ENCODE measurements at regions not wholly inside any gene's neighbourhood (a gene's known extent, or its start where the extent isn't known, plus 50 kb on each side); places are given as distances from the start of the nearest gene placed in this dataset.
A peak's percentile ranks its signal among the peaks of the same experiment; 100 is the strongest.

DNA sequence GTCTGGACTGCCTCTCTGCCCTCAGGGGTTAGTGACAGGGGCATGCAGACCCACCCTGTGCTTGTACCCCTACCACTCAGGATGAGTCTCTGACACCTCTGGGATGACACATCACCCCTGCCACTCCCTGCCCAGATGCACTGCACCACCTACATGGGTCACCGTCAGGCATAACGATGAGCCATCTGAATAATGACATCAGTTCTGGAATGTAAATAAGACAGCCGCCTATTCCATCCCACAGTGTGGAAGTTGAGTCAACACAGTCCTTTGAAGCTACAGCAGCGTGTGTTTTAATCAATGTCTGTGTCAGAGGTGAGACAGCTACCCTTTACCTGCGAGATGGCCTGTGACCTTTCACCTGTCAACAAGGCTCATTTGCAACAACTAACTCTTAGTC is 268.7 kb upstream of the ARRDC4 start:
- DNase-seq (ENCODE audit: low read depth) = no peak

- no peak for DNase-seq (ENCODE audit: low read depth)
Measured at GRCh38 chr15:97692301-97693015, 268.0 kb upstream of the ARRDC4 start.

DNA sequence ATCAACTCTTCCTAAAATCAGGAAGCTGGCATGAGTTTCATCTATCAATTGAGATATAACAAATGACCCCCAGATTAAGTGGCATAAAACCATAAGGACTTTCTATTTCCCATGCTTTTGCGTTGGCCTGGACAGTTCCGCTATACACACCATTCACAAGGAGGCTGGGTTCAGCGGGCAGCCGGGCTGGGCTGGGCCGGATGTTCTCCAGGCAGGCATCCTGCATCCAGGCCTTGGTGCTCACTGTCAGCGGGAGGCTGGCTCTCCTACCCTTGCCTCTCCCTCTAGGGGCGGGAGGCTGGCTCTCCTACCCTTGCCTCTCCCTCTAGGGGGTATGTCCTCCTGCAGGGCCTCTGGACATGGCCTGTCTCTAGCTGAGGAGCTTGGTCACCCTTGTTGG is 266.0 kb upstream of the ARRDC4 start:
- no peak for DNase-seq (ENCODE audit: low read depth)

- DNase-seq (ENCODE audit: low read depth) = no peak
Measured at GRCh38 chr15:97703400-97703799, 257.1 kb upstream of the ARRDC4 start.

- DNase-seq (ENCODE audit: low read depth) = no peak
Measured at GRCh38 chr15:97706059-97706458, 254.4 kb upstream of the ARRDC4 start.

- no peak for DNase-seq (ENCODE audit: low read depth)
Measured at GRCh38 chr15:97708252-97708651, 252.3 kb upstream of the ARRDC4 start.

DNA sequence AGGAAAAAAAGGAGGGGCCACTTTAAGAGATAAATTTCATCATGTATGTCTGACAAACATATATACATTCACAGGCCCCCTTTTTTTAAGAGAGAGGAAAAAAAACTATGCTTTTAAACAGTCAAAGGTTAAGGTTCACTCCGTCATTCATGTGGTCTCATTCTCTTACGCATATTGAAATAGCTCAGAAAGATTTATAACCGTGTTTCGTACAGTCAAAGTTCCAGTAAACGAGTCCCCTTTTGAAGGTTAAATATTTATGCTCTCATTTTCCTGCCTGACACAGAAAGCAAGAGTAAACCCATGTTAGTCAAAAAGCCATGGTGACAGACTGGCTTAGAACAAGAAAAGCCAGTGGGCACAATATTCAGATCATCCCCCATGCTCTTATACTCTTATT is 248.0 kb upstream of the ARRDC4 start:
- DNase-seq (ENCODE audit: low read depth) = no peak

GRCh38 chr15:97717806-97718205 is 242.7 kb upstream of the ARRDC4 start:
- no peak for DNase-seq (ENCODE audit: low read depth)

DNA sequence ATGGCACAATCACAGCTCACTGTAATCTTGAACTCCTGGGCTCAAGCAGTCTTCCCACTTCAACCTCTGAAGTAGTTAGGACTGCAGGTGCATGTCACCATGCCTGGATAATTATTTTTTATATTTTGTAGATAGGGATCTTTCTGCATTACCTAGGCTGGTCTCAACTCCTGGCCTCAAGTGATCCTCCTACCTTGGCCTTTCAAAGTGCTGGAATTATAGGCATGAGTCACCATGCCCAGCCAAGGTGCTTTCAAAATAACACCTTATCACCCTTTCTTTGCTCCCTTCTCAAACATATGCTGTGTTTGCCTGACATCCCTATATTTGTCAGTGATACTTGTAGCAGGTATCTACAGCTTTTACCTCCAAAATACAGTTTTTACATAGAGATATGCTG is 242.0 kb upstream of the ARRDC4 start:
- no peak for DNase-seq (ENCODE audit: low read depth)

DNA sequence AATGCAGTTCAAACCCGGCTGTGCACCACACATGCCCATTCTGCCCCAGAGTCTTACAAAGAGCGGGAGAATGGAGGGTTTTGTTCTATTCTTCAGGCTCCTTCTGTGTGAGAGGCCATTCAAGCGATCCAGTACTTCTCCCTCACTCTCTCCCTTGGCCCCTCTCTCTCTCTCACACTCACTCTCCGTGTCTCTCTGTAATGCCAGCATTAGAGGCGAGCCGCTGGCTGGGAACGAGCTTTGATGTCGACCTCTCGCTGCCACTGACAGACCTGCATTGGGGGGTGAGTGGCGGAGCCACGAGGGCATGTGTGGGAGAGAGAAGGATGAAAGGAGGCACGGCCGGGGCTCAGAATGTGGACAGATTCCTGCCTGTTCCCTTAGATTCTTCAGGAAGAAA is 231.7 kb upstream of the ARRDC4 start:
- DNase-seq (ENCODE audit: low read depth) = no peak

DNA sequence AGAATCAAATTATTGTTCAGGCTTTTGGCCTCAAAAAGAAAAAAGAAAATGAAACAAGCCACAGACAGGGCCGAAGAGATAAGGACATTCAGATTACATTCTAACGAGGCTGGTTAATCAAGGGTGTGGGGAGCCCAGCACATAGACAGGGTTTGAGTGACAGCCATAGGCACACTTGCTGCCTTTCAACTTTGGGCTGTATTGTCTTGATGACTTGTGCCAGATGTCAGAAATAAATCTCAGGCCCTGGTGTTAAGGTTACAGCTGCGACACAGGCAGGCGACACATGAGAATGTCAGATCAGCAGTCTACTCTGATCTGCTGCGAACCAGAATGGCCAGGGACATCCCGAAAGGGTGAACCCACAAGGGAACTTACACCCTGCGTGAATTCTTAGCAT is 231.2 kb upstream of the ARRDC4 start:
- no peak for DNase-seq (ENCODE audit: low read depth)

DNA sequence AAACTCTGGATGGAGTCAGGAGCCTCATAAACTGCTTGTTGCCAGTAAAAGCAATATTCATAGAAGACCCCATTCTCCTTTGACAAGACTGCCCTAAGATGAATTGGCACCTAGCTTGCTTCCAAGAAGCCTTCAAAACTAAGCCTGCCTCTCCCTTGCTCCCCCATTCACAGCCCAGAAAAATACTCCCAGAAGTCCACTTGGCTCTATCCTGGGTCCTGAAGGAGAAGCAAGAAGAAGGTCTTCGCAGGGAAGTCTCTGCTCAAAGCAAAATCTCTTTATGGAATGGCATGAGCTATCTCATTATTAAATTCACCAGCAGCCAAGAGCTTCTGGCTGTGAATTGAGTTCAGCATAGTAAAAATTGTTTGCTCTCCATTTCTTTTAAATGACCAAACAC is 230.2 kb upstream of the ARRDC4 start:
- DNase-seq (ENCODE audit: low read depth) = no peak

DNA sequence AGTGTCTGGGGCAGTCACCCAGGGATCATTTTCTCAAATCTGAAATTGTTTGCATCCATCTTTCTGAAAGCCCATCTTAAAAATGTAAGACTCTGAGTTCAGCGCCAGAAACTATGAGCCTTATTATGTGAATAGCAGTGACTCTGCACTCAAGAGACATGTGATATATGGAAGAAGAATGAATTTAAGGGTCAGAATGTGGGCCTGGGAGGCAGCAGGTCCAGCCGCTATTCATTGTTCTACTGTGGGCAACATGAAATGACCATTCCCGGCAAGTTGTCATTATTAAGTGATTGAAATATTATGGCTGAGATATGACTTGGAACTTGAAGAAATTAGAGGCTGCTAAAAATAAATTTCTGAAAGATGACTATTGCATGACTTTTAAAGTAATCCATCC is 228.6 kb upstream of the ARRDC4 start:
- DNase-seq (ENCODE audit: low read depth) = no peak

- DNase-seq (ENCODE audit: low read depth) = no peak
Measured at GRCh38 chr15:97733373-97733772, 227.1 kb upstream of the ARRDC4 start.

GRCh38 chr15:97736748-97737147 is 223.8 kb upstream of the ARRDC4 start:
- DNase-seq (ENCODE audit: low read depth) = no peak

DNA sequence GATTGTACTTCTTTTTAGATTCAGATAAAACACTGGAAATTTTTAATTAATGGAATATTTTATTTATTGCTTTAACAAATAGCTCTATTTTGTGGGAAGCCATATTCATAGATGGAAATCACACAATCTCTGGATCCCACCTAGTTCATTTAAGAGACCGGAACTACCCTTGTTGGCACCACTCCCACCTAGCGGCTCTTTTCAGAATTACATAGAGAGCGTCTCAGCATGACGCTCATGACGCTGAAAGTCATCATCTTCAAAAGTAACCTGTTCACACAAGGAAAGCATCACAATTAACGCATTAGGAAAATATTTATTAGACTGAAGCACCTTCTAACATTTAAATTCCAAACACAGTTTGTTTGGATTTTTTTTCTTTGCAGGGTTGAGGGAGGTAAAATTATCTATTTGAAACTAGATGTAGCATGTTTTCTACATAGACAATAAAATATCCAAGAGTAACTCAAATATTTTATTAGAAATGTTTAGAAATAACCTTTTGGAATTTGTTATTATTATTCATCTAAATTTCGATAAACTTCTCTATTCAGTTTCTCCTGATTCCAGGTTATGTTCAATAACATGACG is 214.9 kb upstream of the ARRDC4 start:
- peak; percentile 39 for DNase-seq (ENCODE audit: low read depth)

- DNase-seq (ENCODE audit: low read depth) = no peak
Measured at GRCh38 chr15:97747342-97747741, 213.2 kb upstream of the ARRDC4 start.

DNA sequence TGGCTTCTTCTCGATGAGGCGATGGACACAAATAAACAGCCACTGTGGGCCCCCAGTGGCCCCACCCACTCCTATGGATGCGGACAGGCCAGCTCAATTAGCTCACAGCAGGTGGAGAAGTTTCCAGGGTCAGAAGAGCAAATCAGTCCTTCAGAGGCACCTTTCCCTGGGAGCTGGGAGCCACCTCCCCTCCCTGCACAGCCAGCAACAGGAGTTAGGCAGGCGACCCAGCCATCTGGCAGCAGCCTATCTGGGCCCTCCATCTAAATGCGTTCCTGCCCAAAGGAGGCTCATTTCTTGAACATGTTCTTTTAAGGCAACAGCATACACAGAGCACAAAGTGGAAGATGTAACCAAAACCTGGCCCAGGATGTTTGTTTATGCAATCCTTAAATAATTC is 211.9 kb upstream of the ARRDC4 start:
- no peak for DNase-seq (ENCODE audit: low read depth)

DNA sequence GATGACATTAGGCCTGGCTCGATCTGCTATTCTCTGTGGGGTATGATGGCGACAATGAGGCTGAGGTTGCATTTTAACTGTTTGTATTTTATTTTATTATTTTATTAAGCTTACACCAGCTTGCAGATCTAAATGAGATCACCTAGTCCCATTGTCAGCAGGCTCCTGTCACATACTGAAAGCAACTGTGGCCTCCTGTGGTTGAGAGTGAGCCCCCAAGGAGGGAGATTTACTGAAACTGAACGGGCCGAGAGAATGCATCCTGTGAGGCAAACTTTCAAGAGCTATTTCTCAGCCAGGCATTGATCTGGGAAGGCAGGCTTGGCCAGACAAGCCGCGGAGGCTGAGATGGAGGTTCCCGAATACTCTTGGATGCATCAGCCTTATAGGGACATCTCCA is 210.4 kb upstream of the ARRDC4 start:
- no peak for DNase-seq (ENCODE audit: low read depth)

DNA sequence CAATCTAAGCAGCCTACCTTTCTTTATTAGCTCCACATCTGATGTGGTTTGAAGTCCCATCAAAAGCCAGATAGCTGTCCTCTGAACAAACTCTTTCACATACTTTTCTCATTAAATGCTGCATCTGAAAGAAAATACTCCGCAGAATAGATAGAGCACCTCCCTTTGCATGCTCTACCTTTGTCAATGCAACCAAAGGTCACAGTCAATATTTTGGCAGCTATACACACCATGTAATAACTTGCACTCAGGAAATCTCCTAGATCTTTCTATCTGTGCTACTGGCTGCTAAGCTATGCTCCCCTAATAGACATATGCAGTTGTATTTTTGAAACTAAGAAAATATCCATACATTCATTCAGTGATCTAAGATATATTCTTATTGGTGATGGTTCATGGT is 204.8 kb upstream of the ARRDC4 start:
- DNase-seq (ENCODE audit: low read depth) = no peak

- DNase-seq (ENCODE audit: low read depth) = peak; percentile 76
Measured at GRCh38 chr15:97759363-97759762, 201.1 kb upstream of the ARRDC4 start.

GRCh38 chr15:97761110-97761509 is 199.4 kb upstream of the ARRDC4 start:
- DNase-seq (ENCODE audit: low read depth) = no peak

DNA sequence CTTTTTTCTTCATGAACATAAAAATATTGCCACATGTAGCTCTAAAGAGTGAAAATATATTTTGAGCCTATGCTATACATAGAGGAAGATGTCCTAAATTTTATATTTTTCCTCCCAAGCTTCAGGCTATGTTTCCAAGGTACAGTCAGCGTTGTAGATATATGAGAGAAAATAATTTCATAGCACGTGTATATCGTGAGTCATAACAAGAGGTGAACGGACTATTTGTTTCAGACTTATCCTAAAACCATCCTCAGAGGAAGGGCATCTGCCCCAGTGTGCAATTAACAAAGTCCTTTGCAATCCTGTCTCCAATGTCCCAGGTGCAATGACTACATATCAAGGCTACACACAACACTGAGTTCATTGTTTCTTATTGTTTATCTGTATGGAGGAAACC is 177.3 kb upstream of the ARRDC4 start:
- no peak for DNase-seq (ENCODE audit: low read depth)

GRCh38 chr15:97786741-97787140 is 173.8 kb upstream of the ARRDC4 start:
- DNase-seq (ENCODE audit: low read depth) = no peak

Measured in RPMI7951 (cell line).